ENCODE measurements at regions not wholly inside any gene's neighbourhood (a gene's known extent, or its start where the extent isn't known, plus 50 kb on each side); places are given as distances from the start of the nearest gene placed in this dataset.

DNA sequence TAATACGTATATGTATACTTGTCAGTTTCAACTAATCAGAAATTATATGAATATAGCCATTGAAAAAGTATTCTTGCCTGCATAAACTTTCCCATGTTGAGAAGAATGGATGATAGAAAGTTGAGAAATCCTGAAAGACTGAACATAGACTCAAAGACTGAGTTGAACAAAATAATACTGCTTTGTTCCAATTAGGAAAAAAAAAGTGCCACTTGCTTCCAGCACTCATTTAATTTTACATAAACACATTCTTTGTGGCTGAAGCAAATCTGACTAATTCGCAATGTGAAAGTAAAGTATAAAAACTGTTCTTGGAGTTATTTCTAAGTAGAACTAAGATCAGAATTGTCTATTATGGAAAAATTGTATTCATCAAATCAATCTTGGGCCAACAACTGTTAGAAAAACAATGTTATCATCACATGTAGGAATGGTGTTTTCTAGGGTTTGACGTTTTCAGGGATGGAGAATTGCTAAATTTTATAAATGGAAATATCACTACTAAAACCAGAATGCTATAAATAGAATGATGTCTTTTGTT is 2334.6 kb downstream of the PCDH7 start:
- no peak for TF ChIP-seq CTCF (conservative IDR thresholded peaks at IDR 0.05; ENCODE audit: low read depth, low read length)
- no peak for TF ChIP-seq EZH2 (IDR thresholded peaks at IDR 0.05; ENCODE audit: low read length, unreplicated experiment)
